T47D (cell line): ENCODE measurements at regions not wholly inside any gene's neighbourhood (a gene's known extent, or its start where the extent isn't known, plus 50 kb on each side); places are given as distances from the start of the nearest gene placed in this dataset.
A peak's percentile ranks its signal among the peaks of the same experiment; 100 is the strongest.

Experiments
- DNase-seq, 2 experiments: peaks; one replicate each; pipeline versions ENCODE4 v3.0.0 to v3.0.0-alpha.2; 2011 to 2012; ENCODE audit warnings: low read depth in 1 of 2, low spot score in 1 of 2
- JUND ChIP-seq: IDR thresholded peaks from 2 replicates; pipeline ENCODE4 v1.6.1; 2012; ENCODE audit warnings: low read depth
- in situ Hi-C: cut with HindIII; loops from 2 replicates; pipeline ENCODE4 v1.10.0; 2016; ENCODE audit warnings: low sequenced_read_pairs, low pct_unique_long_range_greater_than_20kb

DNA sequence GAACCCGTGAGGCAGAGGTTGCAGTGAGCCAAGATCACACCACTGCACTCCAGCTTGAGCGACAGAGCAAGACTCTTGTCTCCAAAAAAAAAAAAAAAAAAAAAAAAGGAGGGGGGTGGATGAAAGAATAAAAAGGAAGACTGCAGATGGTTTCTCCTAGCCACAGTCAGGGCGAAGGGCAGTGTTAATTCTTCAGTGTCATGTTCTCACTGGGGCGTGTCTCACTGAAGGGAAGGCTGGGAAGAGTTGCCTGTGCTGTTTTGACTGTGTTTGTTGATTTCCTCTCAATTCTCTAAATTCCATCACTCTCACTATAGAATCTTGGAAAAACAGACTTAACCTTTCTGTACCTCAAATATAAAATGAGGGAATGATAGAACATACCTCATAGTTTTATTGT lies 71.6 kb upstream of the DHX15 start:
- no peak for TF ChIP-seq JUND
- DNase-seq, result peak in 1 of 2 experiments; percentile 41
- in situ Hi-C loops, result no loop called here

DNA sequence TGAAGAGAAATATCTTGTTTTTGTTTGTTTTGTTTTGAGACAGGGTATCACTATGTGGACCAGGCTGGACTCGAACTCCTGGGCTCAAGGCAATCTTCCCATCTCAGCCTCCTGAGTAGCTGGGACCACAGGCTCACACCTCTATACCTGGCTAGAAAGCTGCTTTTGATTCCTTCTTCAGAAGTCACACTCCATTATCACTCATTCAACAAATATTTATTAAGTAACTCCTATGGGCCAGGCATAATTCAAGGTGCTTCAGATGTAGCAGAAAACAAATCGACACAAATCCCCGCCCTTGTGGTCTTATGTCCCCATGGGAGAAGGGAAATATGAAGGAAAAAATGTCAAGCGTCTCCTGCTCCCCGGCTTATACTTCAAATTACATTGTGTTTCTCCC lies 72.6 kb upstream of the DHX15 start:
- TF ChIP-seq JUND, result no peak
- in situ Hi-C loops, result no loop called here
- no peak for DNase-seq

DNA sequence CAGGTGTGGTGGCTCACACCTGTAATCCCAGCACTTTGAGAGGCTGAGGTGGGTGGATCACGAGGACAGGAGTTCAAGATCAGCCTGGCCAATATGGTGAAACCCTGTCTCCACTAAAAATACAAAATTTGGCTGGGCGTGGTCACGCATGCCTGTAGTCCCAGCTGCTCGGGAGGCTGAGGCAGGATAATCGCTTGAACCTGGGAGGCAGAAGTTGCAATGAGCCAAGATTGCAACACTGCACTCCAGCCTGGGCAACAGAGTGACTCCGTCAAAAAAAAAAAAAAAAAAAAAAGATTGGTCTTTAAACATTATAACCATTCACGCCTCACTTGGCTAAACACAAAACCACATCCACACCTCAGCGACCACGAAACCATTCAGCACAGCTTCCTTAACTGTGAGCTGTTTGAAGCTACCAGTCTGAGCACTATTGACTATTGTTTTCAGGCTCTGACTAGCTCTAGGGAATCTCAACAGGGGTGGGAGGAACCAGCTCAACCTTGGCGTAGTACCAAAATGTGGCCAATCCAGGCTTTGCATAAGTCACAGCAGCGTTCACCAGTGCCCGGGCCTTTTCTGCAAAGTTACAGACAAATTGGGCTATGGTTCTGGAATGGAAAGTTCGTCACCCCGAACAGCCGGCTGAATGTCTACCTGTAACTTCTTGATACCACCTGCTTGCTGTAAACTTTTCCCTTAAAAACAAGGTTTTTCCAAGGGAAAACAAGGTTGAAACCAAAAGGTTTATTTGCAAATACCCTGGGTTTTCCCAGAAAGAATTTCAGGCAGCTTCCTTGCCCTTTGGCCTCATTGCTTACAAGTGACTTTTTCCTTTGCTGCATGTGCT lies 73.6 kb upstream of the DHX15 start:
- no peak for TF ChIP-seq JUND
- in situ Hi-C loops, result no loop called here
- DNase-seq, result peak in 1 of 2 experiments; percentile 90

DNA sequence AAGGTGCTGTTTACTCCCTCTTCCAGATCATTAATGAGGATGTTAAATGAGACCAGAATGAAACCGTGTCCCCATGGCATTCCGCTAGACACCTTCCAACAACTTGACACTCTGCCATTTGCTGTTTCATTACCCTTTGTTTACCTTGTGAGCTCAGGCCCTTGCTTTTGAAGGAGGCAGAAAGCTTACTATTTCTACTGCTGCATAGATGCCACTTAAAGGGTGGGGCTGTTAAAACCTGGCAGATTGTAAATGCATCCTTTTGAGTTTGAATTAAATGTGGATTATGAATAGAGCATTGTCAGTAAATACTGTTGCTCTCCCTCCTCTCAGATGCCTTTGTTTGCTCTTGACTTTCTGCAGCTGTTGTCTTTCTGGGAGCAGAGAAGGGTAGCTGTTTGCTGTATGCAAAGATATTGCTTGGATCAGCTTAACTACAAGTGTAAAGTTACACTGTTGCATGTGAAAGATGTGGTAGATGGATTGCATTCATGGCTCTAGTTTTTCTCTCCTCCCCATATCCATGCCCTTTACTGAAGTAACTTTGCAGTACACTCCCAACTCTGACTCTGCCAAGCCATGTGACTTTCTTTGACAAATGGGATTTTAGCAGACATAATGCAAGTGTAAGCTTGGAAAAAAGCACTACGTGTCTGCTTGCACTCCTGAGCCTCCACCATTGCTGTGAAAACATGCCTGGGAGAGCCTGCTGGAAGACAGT lies 75.0 kb upstream of the DHX15 start:
- in situ Hi-C loops, result no loop called here
- peak in 1 of 2 experiments; percentile 60 for DNase-seq
- TF ChIP-seq JUND, result no peak

DNA sequence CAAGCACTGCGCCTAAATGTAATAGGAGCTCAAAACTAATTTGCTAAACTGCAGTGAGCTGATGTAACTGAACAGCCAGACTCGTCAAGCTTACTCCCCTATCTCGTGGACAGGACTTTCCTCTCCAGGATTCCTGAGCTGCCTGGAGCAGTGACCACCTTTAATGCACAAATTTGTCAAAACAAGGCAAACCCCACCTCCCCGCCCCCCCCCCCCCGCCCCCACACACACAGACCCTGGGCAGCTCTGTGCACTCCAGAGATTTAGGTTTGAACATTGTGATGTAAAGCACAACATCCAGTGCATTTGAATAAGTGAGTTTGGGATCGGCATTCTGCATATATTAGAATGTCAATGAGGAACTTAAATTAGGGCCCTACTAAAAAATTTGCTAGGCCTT lies 77.7 kb upstream of the DHX15 start:
- in situ Hi-C loops, result no loop called here
- TF ChIP-seq JUND, result no peak
- no peak for DNase-seq

DNA sequence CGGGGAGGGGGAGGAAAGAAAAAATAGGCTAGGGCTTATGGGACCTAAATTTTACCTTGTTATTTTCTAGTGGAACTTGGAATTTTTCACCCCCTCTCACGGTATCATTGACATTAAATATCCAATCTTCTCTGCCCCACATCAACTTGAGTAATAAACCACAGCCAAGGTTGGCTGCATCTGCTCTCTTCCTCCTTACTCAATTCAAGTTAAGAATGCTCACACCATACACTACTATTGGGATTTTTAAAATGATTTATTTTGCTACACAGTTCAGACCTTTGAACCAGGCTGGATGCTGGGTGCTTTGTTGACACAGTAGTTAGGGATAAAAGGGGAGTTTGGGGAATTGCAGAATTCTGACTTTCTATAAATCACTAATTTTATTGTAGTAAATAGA lies 78.2 kb upstream of the DHX15 start:
- no peak for TF ChIP-seq JUND
- no peak for DNase-seq
- in situ Hi-C loops, result no loop called here

DNA sequence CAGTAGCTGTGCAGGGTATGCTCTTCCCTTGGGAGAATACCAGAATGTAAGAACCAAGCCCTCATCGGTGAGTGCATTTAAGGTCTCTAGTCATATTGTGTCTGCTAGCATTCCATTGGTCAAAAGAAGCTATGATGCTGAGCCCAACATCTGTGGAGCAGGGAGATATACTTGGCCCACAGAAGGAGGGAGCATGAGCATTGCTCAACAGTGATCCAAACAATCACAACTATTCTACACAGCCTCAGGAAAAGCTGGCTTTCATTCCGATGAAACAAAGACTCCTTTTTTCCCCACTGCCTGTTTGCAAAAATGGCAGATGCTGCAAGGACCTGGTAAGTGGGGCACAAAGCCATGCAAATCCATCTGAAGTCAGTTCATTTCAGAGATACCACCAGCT lies 80.6 kb upstream of the DHX15 start:
- DNase-seq, result no peak
- in situ Hi-C loops, result no loop called here

DNA sequence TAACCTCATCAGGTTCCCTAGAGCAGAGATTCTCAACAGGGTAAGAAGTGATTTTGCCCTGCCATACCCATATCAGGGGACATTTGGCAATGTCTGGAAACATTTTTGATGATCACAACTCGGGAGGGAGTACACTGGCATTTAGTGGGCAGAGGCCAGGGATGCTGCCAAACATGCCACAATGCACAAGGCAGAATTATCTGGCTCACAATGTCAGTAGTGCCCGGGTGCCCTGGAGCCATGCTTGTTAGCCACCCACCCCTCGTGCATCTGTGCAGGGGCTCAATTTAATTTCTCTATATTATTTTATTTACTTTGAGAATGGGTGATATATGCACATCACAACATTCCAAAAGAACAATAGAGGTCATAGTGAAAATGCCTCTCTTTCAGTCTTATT lies 82.0 kb upstream of the DHX15 start:
- in situ Hi-C loops, result no loop called here
- no peak for DNase-seq
- no peak for TF ChIP-seq JUND

More for the DNA sequence above, 80.6 kb upstream of the DHX15 start:
- no peak for TF ChIP-seq JUND

DNA sequence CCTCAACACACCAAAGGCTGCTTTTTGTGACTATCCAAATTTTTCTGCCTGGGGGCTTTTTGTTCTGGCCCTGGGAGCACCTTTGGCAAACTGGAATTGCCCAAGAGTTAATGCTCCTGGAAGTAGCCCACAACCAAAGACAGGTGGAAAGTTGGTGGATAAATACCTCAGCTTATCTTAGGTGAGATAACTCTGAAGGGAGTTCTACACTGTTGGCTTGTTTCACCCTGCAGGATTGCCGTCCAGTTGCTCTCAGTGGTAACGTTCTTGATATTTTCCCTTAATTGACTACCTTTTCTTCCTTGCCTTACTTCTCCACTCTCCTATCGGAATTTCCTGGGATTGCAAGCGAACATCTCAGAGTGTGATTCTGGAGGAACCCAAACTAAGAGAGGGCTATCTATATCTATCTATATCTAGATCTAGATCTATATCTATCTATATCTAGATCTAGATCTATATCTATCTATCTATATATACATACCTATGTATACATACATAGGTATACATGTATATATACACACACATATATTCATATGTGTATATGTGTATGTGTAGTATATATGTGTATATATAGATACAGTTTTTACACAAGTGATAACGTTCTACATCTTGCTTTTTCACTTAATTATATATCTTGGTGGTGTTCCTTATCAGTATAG lies 82.6 kb upstream of the DHX15 start:
- no peak for DNase-seq
- no peak for TF ChIP-seq JUND
- in situ Hi-C loops, result no loop called here

DNA sequence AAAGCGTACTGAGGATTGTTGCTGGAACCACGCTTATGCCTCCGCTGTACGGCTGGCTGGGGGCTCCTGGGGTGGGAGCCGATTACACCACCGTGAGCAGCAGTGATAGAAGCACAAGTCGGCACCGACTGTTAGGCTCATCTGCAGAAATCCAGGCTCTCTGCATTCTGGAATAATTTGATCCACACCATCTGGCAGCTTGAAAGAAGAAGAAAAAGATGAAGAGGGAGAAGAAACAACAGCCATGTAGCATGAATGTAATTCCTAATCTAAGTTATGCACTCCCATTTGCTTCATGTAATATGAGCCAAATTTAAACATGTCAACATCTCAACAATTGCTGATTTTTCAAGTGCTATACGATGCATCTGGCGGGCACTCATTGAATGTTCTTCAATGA lies 84.6 kb upstream of the DHX15 start:
- in situ Hi-C loops, result no loop called here
- no peak for TF ChIP-seq JUND
- DNase-seq, result no peak

DNA sequence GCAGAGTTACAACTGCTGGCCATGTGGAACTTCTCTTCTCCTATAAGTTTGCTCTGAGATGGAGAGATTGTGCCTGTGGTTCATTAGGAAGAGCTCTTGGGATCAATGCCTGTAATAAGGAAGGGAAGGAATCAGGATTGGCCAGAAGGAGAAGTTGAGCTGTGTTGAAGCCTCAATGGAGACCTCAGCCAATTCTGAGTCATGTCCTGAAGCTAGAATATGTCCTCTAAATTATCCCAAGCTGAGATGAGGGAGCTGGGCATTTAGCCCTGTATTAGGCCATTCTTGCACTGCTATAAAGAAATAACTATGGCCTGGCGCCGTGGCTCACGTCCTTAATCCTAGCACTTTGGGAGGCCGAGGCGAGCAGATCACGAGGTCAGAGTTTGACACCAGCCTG lies 85.4 kb upstream of the DHX15 start:
- no peak for DNase-seq
- TF ChIP-seq JUND, result no peak
- in situ Hi-C loops, result no loop called here

DNA sequence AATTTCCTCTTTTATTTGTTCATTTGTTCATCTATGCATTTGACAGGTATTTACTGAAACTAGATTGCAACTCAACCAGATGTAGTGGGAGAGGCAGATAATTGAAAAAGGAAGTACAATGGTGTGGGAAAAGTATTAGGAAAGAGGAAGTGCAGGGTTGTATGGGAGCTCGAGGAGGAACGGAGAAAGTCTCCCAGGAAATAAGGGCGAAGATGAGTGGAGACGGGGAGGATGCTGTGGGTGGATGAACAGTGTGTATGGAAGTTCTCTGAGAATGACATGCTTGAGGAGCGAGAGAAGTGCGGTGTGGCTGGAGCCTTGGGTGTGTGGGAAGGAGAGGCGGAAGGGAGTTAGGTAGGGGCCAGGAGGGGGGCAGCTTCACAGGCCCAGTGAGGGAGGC lies 87.5 kb upstream of the DHX15 start:
- DNase-seq, result no peak
- no peak for TF ChIP-seq JUND
- in situ Hi-C loops, result no loop called here

DNA sequence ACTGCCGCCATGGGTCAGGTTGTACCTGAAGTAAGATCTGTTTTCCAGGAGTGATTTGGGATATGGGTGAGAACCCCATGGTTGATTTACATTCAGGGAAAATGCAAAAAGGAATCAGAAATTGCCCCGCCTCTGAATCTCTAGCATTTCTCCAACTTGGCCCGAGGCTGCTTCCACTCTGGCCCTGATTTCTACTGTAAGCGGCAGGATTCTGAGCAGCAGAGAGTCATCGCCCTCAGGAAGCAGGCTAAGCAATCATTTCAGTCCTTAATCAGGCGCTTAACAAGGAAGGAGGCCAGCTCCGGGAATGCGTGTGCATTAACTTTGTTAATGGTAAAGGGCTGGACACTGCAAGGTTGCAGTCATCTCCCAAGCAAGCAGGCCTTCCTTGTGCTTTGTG lies 88.5 kb upstream of the DHX15 start:
- DNase-seq, result no peak
- TF ChIP-seq JUND, result no peak
- in situ Hi-C loops, result no loop called here
